SH-SY5Y (cell line): ENCODE measurements at regions not wholly inside any gene's neighbourhood (a gene's known extent, or its start where the extent isn't known, plus 50 kb on each side); places are given as distances from the start of the nearest gene placed in this dataset.

ENCODE experiments used
- GATA2 ChIP-seq: IDR thresholded peaks from 2 replicates; pipeline ENCODE4 v1.6.1; 2011; ENCODE audit warnings: mild to moderate bottlenecking, low read depth, low read length
- GATA3 ChIP-seq: IDR thresholded peaks from 2 replicates; pipeline ENCODE4 v1.6.1; 2011; ENCODE audit warnings: low read depth, mild to moderate bottlenecking, low read length, moderate library complexity

DNA sequence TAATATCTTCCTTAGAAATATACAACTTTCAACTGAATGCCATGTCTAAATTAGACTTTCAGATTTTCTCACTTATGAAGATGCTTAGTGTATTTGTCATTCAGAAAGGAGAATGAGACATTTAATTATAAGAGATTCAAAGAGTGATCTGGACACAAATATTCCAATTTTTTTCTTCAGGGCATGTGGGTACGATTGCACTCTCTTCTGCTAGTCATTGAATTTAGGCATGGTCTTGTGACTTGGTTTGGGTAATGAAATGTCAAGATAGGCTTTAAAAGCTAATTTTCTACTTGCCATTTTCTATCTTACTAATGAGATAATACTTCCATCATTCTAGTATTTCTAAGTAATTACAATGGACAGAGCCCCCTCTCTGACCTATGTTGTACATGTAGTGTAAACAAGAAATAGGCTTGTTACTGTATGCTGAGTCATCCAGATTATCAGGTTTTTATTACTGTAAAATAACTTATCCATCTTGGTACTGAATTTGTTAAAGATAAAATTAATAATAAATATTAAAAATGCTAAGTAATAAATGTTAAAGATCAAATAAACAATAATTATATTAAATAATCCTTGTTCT lies 770.8 kb upstream of the BCHE start:
- TF ChIP-seq GATA2 (no peak), GATA3 (no peak)
